ENCODE measurements at regions not wholly inside any gene's neighbourhood (a gene's known extent, or its start where the extent isn't known, plus 50 kb on each side); places are given as distances from the start of the nearest gene placed in this dataset.

DNA sequence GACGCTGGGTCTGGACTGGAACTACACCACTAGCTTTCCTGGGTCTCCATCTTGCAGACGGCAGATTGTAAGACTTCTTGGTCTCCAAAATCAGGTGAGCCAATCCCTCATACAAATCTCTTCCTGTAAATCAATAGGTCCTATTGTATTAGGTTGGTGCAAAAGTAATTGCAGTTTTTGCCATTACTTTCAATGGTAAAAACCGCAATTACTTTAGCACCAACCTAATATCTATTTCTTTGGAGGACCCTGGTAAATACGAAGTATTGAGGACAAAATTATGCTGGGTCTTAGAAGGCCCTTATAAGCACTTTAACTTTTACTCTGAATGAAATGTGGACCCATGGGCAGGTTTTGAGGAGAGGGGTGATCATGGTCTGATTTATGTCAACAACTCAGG is 330.6 kb upstream of the C16orf82 start:
- DNase-seq (ENCODE audit: low spot score), result no peak
- Histone ChIP-seq H3K27ac (ENCODE audit: poor library complexity, severe bottlenecking) (no peak overlapping the region), H3K27me3 (ENCODE audit: insufficient read depth, poor library complexity, severe bottlenecking) (no peaks in the 10 kb centered on the region), H3K9me3 (ENCODE audit: severe bottlenecking) (no peaks in the 10 kb centered on the region), H3K36me3 (ENCODE audit: low read depth) (no peaks in the 10 kb centered on the region), H3K4me1 (ENCODE audit: insufficient read depth, poor library complexity, severe bottlenecking) (no peaks in the 10 kb centered on the region), H3K4me3 (ENCODE audit: severe bottlenecking) (no peak overlapping the region)
- no peak for ATAC-seq (ENCODE audit: low read depth)
- TF ChIP-seq, protein P1, sequence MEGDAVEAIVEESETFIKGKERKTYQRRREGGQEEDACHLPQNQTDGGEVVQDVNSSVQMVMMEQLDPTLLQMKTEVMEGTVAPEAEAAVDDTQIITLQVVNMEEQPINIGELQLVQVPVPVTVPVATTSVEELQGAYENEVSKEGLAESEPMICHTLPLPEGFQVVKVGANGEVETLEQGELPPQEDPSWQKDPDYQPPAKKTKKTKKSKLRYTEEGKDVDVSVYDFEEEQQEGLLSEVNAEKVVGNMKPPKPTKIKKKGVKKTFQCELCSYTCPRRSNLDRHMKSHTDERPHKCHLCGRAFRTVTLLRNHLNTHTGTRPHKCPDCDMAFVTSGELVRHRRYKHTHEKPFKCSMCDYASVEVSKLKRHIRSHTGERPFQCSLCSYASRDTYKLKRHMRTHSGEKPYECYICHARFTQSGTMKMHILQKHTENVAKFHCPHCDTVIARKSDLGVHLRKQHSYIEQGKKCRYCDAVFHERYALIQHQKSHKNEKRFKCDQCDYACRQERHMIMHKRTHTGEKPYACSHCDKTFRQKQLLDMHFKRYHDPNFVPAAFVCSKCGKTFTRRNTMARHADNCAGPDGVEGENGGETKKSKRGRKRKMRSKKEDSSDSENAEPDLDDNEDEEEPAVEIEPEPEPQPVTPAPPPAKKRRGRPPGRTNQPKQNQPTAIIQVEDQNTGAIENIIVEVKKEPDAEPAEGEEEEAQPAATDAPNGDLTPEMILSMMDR (IDR thresholded peaks at IDR 0.05; ENCODE audit: poor library complexity, severe bottlenecking), result no peak

DNA sequence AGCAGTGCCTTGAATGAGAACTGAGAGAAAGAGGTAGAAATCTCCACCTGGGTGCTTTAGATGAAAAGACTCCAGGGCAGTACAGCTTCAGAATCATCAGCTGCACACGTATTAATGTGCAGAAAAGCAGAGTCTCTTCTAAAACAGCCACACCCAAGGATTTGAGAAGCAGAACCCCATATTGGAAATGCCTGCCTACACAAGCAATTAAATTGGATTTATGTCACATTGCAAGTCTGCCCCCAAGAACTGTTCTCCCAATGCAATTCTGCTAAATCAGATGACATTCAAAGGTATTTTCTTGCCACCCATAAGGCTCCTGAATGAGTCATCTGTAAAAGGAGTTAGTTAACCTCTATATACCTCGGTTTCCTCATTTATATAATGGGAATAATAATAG is 326.0 kb upstream of the C16orf82 start:
- Histone ChIP-seq H3K27ac (ENCODE audit: poor library complexity, severe bottlenecking) (no peak overlapping the region), H3K4me1 (ENCODE audit: insufficient read depth, poor library complexity, severe bottlenecking) (no peaks in the 10 kb centered on the region), H3K9me3 (ENCODE audit: severe bottlenecking) (no peaks in the 10 kb centered on the region), H3K36me3 (ENCODE audit: low read depth) (no peaks in the 10 kb centered on the region), H3K27me3 (ENCODE audit: insufficient read depth, poor library complexity, severe bottlenecking) (no peaks in the 10 kb centered on the region), H3K4me3 (ENCODE audit: severe bottlenecking) (no peak overlapping the region)
- no peak for DNase-seq (ENCODE audit: low spot score)
- TF ChIP-seq, protein P1 (IDR thresholded peaks at IDR 0.05; ENCODE audit: poor library complexity, severe bottlenecking), result no peak
- no peak for ATAC-seq (ENCODE audit: low read depth)

DNA sequence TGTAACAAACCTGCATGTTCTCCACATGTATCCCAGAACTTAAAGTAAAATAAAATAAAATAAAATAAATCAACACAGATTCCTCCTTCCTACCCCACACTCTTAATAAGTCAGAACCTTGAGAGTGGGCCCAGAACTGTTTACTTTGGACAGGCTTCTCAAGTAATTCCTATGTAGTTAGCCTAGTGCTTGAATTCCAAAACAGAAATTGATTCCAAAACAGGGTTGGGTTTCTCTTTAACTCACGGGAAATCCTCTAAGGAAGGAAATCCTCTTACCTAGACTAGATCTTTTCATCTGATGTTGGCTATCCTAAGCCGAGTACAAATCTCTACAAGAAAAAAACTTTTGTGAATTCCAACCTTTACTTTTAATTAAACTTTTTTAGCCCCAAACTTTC is 324.7 kb upstream of the C16orf82 start:
- ATAC-seq (ENCODE audit: low read depth) (no peak), DNase-seq (ENCODE audit: low spot score) (no peak)
- TF ChIP-seq, protein P1 (IDR thresholded peaks at IDR 0.05; ENCODE audit: poor library complexity, severe bottlenecking), result no peak

GRCh38 chr16:26744430-26744829 is 322.3 kb upstream of the C16orf82 start:
- no peak overlapping the region for H3K4me3 ChIP-seq (ENCODE audit: severe bottlenecking)
- H3K27ac ChIP-seq (ENCODE audit: poor library complexity, severe bottlenecking), result no peak overlapping the region
- H3K27me3 ChIP-seq (ENCODE audit: insufficient read depth, poor library complexity, severe bottlenecking), result no peaks in the 10 kb centered on the region
- TF ChIP-seq, protein P1 (IDR thresholded peaks at IDR 0.05; ENCODE audit: poor library complexity, severe bottlenecking), result no peak
- no peaks in the 10 kb centered on the region for H3K4me1 ChIP-seq (ENCODE audit: insufficient read depth, poor library complexity, severe bottlenecking)
- no peak for DNase-seq (ENCODE audit: low spot score)
- no peaks in the 10 kb centered on the region for H3K9me3 ChIP-seq (ENCODE audit: severe bottlenecking)
- ATAC-seq (ENCODE audit: low read depth), result no peak
- H3K36me3 ChIP-seq (ENCODE audit: low read depth), result no peaks in the 10 kb centered on the region

More for the DNA sequence above, 324.7 kb upstream of the C16orf82 start:
- no peaks in the 10 kb centered on the region for H3K9me3 ChIP-seq (ENCODE audit: severe bottlenecking)
- no peaks in the 10 kb centered on the region for H3K36me3 ChIP-seq (ENCODE audit: low read depth)
- no peaks in the 10 kb centered on the region for H3K4me1 ChIP-seq (ENCODE audit: insufficient read depth, poor library complexity, severe bottlenecking)
- H3K27ac ChIP-seq (ENCODE audit: poor library complexity, severe bottlenecking), result no peak overlapping the region
- no peak overlapping the region for H3K4me3 ChIP-seq (ENCODE audit: severe bottlenecking)
- H3K27me3 ChIP-seq (ENCODE audit: insufficient read depth, poor library complexity, severe bottlenecking), result no peaks in the 10 kb centered on the region

GRCh38 chr16:26747760-26748159 is 319.0 kb upstream of the C16orf82 start:
- Histone ChIP-seq H3K27ac (ENCODE audit: poor library complexity, severe bottlenecking) (no peak overlapping the region), H3K27me3 (ENCODE audit: insufficient read depth, poor library complexity, severe bottlenecking) (no peaks in the 10 kb centered on the region), H3K36me3 (ENCODE audit: low read depth) (no peaks in the 10 kb centered on the region), H3K4me3 (ENCODE audit: severe bottlenecking) (no peak overlapping the region), H3K4me1 (ENCODE audit: insufficient read depth, poor library complexity, severe bottlenecking) (no peaks in the 10 kb centered on the region), H3K9me3 (ENCODE audit: severe bottlenecking) (no peaks in the 10 kb centered on the region)
- ATAC-seq (ENCODE audit: low read depth) (no peak), DNase-seq (ENCODE audit: low spot score) (no peak)
- TF ChIP-seq, protein P1 (IDR thresholded peaks at IDR 0.05; ENCODE audit: poor library complexity, severe bottlenecking), result no peak

Data from RWPE2 (cell line).